GM12873 (cell line): ENCODE measurements at regions not wholly inside any gene's neighbourhood (a gene's known extent, or its start where the extent isn't known, plus 50 kb on each side); places are given as distances from the start of the nearest gene placed in this dataset.

ENCODE experiments used
- CTCF ChIP-seq: IDR thresholded peaks from 2 replicates; pipeline ENCODE4 v1.5.1; 2012; ENCODE audit warnings: low read depth, mild to moderate bottlenecking, moderate library complexity, low read length, control low read depth; ENCODE audit not compliant: insufficient read depth; ENCODE audit errors: missing control alignments

DNA sequence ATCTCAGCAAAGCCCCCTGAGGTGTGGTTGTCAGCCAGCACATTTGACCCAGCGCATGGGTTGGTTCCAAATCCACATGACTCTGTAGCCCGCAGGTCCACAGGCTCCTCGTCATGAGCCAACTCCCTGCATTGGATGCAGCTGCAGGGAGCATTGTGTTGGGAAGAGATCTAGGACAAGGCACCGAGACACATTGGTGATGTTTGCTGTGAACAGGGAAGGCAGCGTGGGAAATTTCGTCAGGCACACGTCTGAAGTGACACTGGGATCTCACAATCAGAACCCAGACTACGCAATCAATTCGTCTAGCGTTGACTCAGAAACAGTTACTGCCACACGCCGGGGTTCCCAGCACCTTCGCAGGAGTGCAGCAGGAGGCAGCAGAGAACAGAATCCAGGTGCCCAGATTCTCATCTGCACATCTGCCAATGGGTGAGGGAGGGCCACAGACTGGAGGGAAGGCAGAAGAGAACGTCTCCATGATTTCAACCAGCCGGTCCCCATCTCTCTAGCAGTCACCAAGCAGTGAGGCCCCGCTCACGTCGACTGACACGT is 177.0 kb downstream of the TTLL2 start:
- peak; percentile 16 for TF ChIP-seq CTCF

DNA sequence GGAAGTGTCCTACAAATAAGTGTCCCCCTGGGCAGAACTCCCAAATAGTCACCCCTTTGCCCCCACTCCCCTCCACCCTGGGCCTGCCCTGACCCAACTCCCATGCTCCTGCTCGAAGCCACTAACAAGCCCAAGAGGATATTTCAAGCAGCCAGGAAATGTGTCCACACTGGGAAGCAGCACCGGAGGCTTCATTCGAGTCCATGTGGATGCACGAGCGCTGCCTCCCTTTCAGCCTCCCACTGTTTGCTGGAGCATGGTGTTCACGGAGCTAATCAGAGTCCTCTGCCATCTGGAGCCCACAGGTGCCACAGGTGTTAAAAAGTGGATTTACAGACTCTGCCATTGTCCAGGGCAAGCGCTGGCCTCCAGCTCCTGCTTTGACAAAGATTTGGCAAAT is 177.6 kb downstream of the TTLL2 start:
- TF ChIP-seq CTCF = no peak

GRCh38 chr6:167504385-167504961 is 179.6 kb downstream of the TTLL2 start:
- TF ChIP-seq CTCF = no peak

- no peak for TF ChIP-seq CTCF
These were observed 180.3 kb downstream of the TTLL2 start for GRCh38 chr6:167505199-167505598.

- TF ChIP-seq CTCF = no peak
These were observed 180.9 kb downstream of the TTLL2 start for GRCh38 chr6:167505782-167506181.

DNA sequence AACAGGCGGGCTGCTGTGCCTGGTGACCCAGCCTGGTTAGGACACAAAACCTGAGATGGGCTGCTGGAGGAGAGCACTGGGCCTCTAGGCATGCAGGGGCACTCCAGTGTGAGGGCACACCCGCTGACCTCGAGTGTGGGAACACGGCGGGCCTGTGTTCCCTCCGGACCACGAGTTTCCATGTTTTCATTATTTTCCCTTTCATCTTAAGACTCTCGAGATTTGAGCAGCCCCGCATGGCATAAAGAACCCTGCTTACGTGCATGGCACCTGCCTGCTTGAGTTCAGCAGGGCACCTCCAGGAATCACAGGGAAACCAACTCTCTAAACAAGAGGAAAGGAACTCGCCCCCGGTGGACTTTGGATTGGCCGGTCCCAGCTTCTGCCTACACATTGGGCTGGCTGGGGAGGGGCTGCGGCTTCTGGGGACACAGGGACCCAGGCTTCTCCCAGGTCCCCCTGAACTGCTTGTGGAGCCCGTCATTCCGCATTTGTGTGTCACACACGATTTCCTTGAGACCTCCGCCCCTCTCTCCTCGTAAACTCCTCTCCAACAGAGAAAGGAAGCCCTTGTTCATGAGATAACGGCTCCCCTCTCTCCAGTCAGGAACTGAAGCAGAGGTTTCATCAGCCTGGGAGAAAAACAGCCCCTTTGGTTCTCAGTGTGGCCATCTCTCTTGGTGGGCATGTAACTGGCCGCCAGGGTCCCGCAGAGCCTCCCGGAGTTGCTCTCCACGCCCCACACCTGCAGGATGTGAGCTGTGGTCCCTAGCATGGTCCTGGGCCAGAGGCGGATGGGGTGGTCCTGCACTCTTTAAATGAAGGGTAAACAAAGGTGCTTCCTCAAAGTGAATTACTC is 181.8 kb downstream of the TTLL2 start:
- TF ChIP-seq CTCF = no peak

- TF ChIP-seq CTCF = no peak
These were observed 182.6 kb downstream of the TTLL2 start for GRCh38 chr6:167507376-167507945.
